ENCODE measurements at regions not wholly inside any gene's neighbourhood (a gene's known extent, or its start where the extent isn't known, plus 50 kb on each side); places are given as distances from the start of the nearest gene placed in this dataset.

GRCh38 chr5:164301136-164301535 lies 795.7 kb downstream of the MAT2B start:
- no peaks in the 10 kb centered on the region for H3K9me2 ChIP-seq (replicated peaks; ENCODE audit: insufficient read depth, low read length)
- TF ChIP-seq, protein P1, sequence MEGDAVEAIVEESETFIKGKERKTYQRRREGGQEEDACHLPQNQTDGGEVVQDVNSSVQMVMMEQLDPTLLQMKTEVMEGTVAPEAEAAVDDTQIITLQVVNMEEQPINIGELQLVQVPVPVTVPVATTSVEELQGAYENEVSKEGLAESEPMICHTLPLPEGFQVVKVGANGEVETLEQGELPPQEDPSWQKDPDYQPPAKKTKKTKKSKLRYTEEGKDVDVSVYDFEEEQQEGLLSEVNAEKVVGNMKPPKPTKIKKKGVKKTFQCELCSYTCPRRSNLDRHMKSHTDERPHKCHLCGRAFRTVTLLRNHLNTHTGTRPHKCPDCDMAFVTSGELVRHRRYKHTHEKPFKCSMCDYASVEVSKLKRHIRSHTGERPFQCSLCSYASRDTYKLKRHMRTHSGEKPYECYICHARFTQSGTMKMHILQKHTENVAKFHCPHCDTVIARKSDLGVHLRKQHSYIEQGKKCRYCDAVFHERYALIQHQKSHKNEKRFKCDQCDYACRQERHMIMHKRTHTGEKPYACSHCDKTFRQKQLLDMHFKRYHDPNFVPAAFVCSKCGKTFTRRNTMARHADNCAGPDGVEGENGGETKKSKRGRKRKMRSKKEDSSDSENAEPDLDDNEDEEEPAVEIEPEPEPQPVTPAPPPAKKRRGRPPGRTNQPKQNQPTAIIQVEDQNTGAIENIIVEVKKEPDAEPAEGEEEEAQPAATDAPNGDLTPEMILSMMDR (IDR thresholded peaks at IDR 0.05; ENCODE audit: insufficient read depth, low read length, poor library complexity, severe bottlenecking): no peak
- H3K36me3 ChIP-seq (ENCODE audit: low read length): no peaks in the 10 kb centered on the region
- no peak overlapping the region for H2AFZ ChIP-seq (ENCODE audit: low read depth, low read length, severe bottlenecking)
- no peaks in the 10 kb centered on the region for H4K20me1 ChIP-seq (ENCODE audit: low read depth, low read length)
- H3K4me3 ChIP-seq (ENCODE audit: insufficient read depth, low read length, poor library complexity, severe bottlenecking): no peak overlapping the region
- no peak overlapping the region for H3K9ac ChIP-seq (ENCODE audit: low read length)
- H3K27ac ChIP-seq (ENCODE audit: low read depth, low read length): no peak overlapping the region
- H3K9me3 ChIP-seq (ENCODE audit: insufficient read depth, low read length): no peaks in the 10 kb centered on the region
- no peaks in the 10 kb centered on the region for H3F3A ChIP-seq (ENCODE audit: insufficient read depth)
- H3K27me3 ChIP-seq (ENCODE audit: low read length): no peaks in the 10 kb centered on the region
- H3K79me2 ChIP-seq (ENCODE audit: insufficient read depth, low read length): no peaks in the 10 kb centered on the region
- H3K4me2 ChIP-seq (ENCODE audit: low read depth, low read length, poor library complexity, severe bottlenecking): no peak overlapping the region

DNA sequence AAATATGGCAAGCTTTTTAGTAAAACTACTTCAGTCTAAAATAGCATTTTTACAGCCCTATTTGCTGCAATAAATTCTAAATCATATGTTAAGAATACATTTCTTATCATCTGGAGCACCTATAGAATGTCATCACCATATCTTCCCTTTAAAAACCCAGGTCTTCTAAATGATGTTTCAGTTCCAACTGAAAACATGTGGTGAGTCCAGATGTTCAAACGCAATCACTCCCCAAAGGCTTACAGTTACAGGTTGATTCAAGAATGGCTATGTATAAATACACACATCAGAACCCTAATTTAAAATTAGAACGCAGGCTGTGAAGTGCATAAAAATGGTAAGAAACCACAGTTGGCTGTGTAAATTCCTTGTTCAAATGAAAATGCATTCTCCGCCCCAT lies 796.3 kb downstream of the MAT2B start:
- Histone ChIP-seq H3K9me3 (ENCODE audit: insufficient read depth, low read length) (no peaks in the 10 kb centered on the region), H3K4me2 (ENCODE audit: low read depth, low read length, poor library complexity, severe bottlenecking) (no peak overlapping the region), H3K27ac (ENCODE audit: low read depth, low read length) (no peak overlapping the region)

GRCh38 chr5:164302533-164303235 lies 797.3 kb downstream of the MAT2B start:
- Histone ChIP-seq H3K27ac (ENCODE audit: low read depth, low read length) (no peak overlapping the region), H3K4me2 (ENCODE audit: low read depth, low read length, poor library complexity, severe bottlenecking) (no peak overlapping the region)

More for the DNA sequence above, 796.3 kb downstream of the MAT2B start:
- Histone ChIP-seq H2AFZ (ENCODE audit: low read depth, low read length, severe bottlenecking) (no peak overlapping the region), H3K36me3 (ENCODE audit: low read length) (no peaks in the 10 kb centered on the region), H3K9ac (ENCODE audit: low read length) (no peak overlapping the region), H3K9me2 (replicated peaks; ENCODE audit: insufficient read depth, low read length) (no peaks in the 10 kb centered on the region), H3K27me3 (ENCODE audit: low read length) (no peaks in the 10 kb centered on the region), H3K4me3 (ENCODE audit: insufficient read depth, low read length, poor library complexity, severe bottlenecking) (no peak overlapping the region), H3K79me2 (ENCODE audit: insufficient read depth, low read length) (no peaks in the 10 kb centered on the region), H3F3A (ENCODE audit: insufficient read depth) (no peaks in the 10 kb centered on the region), H4K20me1 (ENCODE audit: low read depth, low read length) (no peaks in the 10 kb centered on the region)
- TF ChIP-seq EZH2phosphoT487 (conservative IDR thresholded peaks at IDR 0.05; ENCODE audit: low read length): no peak
- TF ChIP-seq, protein P1 (IDR thresholded peaks at IDR 0.05; ENCODE audit: insufficient read depth, low read length, poor library complexity, severe bottlenecking): no peak

More at GRCh38 chr5:164302533-164303235, 797.3 kb downstream of the MAT2B start:
- H3K36me3 ChIP-seq (ENCODE audit: low read length): no peaks in the 10 kb centered on the region
- no peaks in the 10 kb centered on the region for H4K20me1 ChIP-seq (ENCODE audit: low read depth, low read length)
- H3K9me2 ChIP-seq (replicated peaks; ENCODE audit: insufficient read depth, low read length): no peaks in the 10 kb centered on the region
- TF ChIP-seq, protein P1 (IDR thresholded peaks at IDR 0.05; ENCODE audit: insufficient read depth, low read length, poor library complexity, severe bottlenecking): no peak
- TF ChIP-seq EZH2phosphoT487 (conservative IDR thresholded peaks at IDR 0.05; ENCODE audit: low read length): no peak
- H3K9ac ChIP-seq (ENCODE audit: low read length): no peak overlapping the region
- H3K9me3 ChIP-seq (ENCODE audit: insufficient read depth, low read length): no peaks in the 10 kb centered on the region
- no peak overlapping the region for H2AFZ ChIP-seq (ENCODE audit: low read depth, low read length, severe bottlenecking)
- no peaks in the 10 kb centered on the region for H3K27me3 ChIP-seq (ENCODE audit: low read length)
- H3F3A ChIP-seq (ENCODE audit: insufficient read depth): no peaks in the 10 kb centered on the region
- H3K4me3 ChIP-seq (ENCODE audit: insufficient read depth, low read length, poor library complexity, severe bottlenecking): no peak overlapping the region
- H3K79me2 ChIP-seq (ENCODE audit: insufficient read depth, low read length): no peaks in the 10 kb centered on the region

Measured in SU-DHL-6 (cell line).